ENCODE measurements at regions not wholly inside any gene's neighbourhood (a gene's known extent, or its start where the extent isn't known, plus 50 kb on each side); places are given as distances from the start of the nearest gene placed in this dataset.
"Not testable (repeated sequence)": the region's sequence is repeated elsewhere in the genome, so short reads cannot be mapped to it uniquely, and the experiment has no call there.

DNA sequence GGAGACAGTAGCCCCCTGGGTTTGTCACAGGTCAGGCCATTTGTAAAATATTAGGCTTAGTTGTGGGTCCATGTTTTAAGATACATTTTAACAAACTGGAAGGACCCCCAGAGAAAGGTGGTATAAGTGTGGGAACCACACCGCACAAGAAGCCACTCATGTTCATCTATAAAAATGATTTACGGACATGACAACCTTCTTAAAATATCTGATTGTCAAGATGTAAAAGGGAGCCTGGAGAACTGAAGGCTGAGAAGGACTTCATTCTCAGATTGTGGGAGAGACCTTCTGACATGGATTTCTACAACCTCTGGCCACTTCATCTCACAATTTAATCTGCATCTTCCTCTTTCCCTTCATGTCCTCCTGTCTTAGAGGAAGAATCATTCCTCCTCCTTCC lies 102.4 kb downstream of the VCPKMT start:
- intact Hi-C loops (cut with micrococcal nuclease): no loop called here

DNA sequence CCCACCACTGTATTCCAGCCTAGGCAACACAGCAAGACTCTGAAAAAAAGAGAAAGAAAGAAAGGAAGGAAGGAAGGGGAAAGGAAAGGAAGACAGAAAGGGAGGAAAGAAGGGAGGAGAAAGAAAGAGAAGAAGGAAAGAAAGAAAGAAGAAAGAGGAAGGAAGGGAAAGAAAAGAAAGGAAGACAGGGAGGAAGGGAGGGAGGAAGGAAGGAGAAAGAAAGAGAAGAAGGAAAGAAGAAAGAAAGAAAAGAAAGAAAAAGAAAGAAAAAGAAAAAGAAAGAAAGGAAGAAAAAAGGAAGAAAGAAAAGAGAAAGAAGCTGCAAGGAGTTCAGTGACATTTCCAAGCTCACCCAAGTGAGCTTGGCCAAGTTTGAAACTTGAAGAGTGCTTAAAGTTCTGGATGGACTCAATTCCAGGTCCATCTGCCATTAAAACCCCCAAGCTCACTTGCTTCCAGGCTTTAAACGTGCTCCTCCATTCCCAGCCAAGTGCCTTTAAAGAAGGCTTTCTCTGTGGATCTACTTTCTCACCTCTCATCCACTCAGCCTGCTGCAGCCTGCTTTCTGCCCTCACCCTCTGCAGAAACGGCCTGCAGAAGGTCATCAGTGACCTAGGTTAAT lies 101.5 kb downstream of the VCPKMT start:
- intact Hi-C loops (cut with micrococcal nuclease): no loop called here

DNA sequence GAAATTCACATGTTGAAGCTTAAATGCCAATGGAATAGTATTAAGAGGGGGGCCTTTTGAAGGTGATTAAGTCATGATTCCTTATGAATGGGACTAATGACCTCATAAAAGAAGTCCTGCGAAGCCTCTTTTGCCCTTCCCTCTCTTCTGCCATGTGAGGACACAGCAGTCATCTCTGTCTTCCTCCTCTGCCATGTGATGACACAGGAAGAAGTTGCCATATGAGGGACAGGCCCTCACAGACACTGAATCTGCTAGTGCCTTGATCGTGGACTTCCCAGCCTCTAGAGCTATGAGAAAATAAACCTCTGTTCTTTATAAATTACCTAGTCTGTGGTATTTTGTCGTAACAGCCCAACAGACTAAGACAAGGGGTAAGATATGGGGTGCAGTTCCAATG lies 100.7 kb downstream of the VCPKMT start:
- intact Hi-C loops (cut with micrococcal nuclease): no loop called here

- intact Hi-C loops (cut with micrococcal nuclease): no loop called here
Measured at GRCh38 chr14:50018201-50018932, 98.0 kb downstream of the VCPKMT start.

DNA sequence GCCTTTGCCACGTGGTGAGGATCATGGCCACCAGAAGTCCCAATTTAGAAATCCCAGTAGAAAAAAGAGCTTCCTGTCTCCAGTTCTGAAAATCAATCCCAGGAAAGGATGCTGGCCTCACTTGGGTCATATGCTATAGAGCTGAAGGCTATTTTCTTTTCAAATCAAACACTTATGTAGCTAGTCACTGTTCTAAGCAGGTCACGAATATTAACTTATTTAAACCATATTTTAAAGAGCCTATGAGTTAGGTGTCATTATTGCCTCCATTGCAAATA lies 97.5 kb downstream of the VCPKMT start:
- intact Hi-C loops (cut with micrococcal nuclease): no loop called here

- intact Hi-C loops (cut with micrococcal nuclease): loop anchor here (2.0 kb wide), 1 partner anchor 17 kb away; no protein-coding TSS in a partner anchor
Measured at GRCh38 chr14:50020184-50020583, 96.2 kb downstream of the VCPKMT start.

GRCh38 chr14:50020799-50021198 lies 95.6 kb downstream of the VCPKMT start:
- intact Hi-C loops (cut with micrococcal nuclease): loop anchor here (2.0 kb wide), 1 partner anchor 18 kb away; no protein-coding TSS in a partner anchor

DNA sequence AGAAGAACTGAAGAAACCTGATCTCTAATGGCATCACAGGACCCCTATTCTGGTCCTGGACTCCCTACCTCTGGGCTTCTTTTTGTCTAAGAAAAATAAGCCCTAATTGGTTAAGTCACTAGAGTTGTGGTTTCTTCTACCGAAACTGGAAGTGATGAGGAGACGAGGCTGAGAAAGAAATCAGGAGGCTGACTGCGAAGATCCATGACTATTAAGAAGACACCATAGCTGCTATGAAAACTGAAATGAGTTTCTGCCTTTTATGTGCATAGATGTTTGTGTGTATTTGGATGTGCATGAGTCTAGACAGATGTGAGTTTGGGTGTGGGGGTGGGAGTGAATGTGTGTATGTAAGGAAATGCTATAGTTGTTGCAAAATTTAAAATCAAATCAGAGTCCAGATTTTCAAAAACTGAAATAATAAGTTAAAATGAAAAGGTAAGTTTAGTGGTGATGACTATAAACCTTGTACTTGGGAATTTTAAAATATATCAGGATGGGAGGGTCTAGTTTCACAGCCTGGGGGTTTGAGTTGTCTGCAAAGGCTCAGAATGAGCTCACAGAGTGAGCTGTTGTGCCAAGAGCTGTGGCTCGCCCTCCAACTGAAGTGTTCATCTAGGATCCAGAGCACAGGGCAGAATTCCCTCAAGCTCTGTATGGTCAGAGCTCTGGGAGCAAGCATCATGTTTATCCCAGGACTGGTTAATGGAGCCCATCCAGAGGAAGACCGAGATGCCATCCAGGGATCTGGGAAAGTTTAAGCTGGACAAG lies 94.9 kb downstream of the VCPKMT start:
- intact Hi-C loops (cut with micrococcal nuclease): loop anchor here (2.0 kb wide), 1 partner anchor 19 kb away; no protein-coding TSS in a partner anchor

DNA sequence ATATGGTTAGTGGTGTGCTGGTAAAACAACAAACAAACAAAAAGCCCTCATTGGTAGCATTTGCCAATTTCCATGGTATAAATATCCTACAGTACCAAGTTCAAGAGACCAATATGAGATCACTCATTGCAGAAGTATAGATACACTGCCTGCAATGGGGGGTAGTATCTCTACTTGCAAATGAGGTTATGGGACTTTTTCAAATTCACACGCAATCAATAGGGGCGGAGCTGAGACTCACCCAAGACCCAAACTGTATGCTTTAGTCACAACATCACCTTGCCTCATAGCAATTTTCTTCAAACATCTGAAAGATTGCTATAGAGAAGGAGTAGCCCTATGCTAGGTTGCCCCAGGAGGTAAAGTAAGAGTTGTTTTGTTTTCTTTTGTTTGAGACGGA lies 93.7 kb downstream of the VCPKMT start:
- intact Hi-C loops (cut with micrococcal nuclease): no loop called here

- intact Hi-C loops (cut with micrococcal nuclease): no loop called here
Measured at GRCh38 chr14:50023671-50024490, 92.5 kb downstream of the VCPKMT start.

GRCh38 chr14:50025073-50025472 lies 91.3 kb downstream of the VCPKMT start:
- intact Hi-C loops (cut with micrococcal nuclease): no loop called here

GRCh38 chr14:50025776-50026175 lies 90.6 kb downstream of the VCPKMT start:
- intact Hi-C loops (cut with micrococcal nuclease): no loop called here

DNA sequence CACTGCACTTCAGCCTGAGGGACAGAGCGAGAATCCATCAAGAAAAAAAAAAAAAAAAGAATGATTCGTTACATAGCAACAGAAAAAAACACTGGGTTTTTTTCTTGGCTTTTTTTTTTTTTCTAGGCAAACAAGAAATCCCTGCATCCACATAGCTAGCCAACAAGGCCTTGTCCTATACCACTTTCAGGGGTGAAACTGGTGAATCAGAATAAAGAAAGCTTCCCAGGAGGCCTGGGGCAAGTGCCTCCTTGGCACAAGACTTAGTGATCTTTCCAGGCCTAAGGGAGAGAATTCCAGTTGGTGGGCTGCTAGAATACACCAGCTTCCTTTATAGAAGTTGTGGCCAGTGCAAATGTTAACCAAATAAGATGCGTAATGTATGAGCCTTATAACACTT lies 90.0 kb downstream of the VCPKMT start:
- intact Hi-C loops (cut with micrococcal nuclease): no loop called here

DNA sequence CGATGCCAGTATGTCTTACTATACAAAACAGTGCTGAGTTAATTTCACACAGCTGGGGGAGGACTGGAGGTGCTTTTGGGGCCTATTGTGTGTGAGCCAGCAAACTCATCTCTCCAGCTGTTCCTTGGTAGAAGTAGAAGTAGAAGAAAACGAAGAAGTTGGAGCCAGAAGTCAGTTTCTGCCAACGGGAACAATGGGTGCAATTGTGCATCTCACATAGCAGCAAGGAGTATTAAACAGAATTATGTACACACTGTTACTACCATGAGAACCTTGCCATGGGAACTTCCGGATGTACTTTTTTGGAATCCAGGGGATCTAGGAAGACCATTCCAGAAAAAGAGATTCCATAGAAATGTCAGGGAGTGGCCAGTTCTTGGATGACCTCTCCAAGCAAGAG lies 88.6 kb downstream of the VCPKMT start:
- intact Hi-C loops (cut with micrococcal nuclease): no loop called here

DNA sequence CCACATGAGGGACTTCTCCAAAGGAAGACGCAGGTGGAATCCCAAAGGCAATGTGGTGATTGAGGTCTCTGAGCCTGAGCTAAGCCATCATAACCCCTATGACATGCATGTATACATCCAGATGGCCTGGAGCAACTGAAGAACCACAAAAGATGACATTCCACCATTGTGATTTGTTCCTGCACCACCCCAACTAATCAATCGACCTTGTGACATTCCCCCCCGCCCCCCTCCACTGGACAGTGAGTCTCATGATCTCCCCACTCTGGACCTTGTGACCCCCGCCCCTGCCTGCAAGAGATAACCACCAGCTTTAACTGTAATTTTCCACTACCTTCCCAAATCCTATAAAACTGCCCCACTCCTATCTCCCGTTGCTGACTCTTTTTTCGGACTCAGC lies 87.9 kb downstream of the VCPKMT start:
- intact Hi-C loops (cut with micrococcal nuclease): no loop called here

GRCh38 chr14:50030036-50030435 lies 86.3 kb downstream of the VCPKMT start:
- intact Hi-C loops (cut with micrococcal nuclease): no loop called here

- intact Hi-C loops (cut with micrococcal nuclease): not testable (repeated sequence)
Measured at GRCh38 chr14:50030911-50031310, 85.5 kb downstream of the VCPKMT start.

DNA sequence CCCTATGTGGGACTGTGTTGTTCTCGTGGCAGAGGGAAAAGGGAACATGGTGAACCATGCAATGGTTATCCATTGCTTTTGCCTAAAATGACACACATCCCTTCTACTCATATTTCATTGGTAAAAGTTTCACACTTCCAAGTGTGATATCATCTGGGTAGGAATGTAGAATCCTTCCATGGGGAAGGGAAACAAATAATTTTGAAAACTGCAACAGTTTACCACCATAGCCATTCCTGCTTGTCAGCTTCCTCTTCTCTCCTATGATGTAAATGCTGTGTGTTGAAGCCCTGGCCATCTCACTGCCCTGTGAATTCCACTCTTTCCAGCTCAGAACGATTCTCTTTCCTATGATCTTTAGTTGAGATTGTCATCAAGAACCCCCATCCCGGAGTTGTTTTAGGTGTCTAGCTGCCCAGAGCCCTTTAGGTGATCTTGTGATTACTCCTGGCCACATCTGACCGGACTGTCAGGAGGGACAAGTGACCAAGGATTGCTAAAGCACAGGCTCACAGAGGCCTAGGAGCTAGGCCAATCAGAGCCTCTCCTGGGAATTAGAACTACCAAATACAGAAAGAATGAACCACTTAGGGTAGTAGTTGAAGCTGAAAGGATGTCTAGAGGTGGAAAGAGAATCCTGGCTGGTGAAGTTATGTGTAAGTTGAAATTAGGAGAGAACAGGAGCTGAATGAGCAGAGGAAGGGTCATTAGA lies 84.6 kb downstream of the VCPKMT start:
- intact Hi-C loops (cut with micrococcal nuclease): no loop called here

DNA sequence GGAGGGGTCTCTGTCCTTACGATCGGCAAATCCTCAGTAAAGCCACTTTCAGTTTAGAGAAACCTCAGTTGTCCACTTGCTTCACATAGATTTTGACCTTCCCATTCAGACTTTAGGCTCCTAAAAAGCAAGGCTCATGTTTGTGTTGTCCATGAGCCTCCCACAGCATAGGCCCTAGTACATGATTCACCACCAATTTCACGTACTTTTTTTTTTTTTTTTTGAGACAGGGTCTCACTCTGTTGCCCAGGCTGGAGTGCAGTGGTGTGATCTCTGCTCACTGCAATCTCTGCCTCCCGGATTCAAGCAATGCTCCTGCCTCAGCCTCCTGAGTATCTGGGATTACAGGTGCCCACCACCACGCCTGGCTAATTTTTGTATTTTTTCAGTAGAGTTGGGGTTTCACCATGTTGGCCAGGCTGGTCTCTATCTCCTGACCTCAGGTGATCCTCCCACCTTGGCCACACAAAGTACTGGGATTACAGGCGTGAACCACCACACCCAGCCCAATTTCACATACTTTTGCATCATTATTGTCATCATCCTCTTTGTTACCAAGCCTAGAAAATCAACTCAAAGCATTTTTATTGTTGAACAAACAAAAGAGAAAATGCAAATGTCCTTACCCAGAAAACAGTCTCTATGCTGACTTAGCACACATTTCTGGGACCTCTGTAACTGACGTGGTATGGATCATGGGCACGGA lies 83.8 kb downstream of the VCPKMT start:
- intact Hi-C loops (cut with micrococcal nuclease): not testable (repeated sequence)

DNA sequence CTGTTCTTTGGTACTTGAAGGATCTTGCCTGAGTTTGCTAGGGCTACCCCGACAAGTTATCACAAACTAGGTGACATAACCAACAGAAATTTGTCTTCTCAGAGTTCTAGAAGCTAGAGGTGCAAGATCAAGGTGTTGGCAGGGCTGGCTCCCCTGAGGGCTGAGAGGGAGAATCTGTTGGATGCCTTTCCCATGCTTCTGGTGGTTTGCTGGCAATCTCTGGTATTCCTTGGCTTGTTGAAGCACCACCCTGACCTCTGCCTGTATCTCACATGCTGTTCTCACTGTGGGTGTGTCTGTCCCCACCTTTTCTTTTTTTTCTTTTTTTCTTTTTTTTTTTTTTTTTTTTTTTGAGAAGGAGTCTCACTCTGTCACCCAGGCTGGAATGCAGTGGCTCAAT lies 81.2 kb downstream of the VCPKMT start:
- intact Hi-C loops (cut with micrococcal nuclease): no loop called here

Measured in T-helper 2 cell treated with Interferon-gamma antibody and Interleukin-4, amounts not matched to agents 100 ng/mL and 5 ng/mL, for 36 hours (primary cell).